OCI-M1 (cell line): ENCODE measurements at regions not wholly inside any gene's neighbourhood (a gene's known extent, or its start where the extent isn't known, plus 50 kb on each side); places are given as distances from the start of the nearest gene placed in this dataset.

Experiments
- DNase-seq: peaks from one replicate; lab custom pipeline; 2025; lab: John Stamatoyannopoulos, UW

DNA sequence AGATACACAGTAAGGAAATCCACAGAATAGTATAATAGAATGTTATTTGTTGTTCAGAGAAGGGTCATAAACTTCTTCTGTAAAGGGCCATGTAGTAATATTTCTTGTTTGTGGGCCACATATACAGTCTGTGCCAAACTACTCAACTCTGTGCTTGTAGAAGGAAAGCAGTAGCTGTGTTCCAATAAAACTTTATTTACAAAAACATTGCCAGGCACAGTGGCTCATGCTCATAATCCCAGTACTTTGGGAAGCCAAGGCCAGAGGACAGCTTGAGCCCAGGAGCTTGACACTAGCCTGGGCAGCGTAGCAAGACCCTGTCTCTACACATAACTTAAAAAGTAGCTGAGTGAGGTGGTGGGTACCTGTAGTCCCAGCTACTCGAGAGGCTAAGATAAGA is 612.8 kb upstream of the PSMD7 start:
- no peak for DNase-seq

DNA sequence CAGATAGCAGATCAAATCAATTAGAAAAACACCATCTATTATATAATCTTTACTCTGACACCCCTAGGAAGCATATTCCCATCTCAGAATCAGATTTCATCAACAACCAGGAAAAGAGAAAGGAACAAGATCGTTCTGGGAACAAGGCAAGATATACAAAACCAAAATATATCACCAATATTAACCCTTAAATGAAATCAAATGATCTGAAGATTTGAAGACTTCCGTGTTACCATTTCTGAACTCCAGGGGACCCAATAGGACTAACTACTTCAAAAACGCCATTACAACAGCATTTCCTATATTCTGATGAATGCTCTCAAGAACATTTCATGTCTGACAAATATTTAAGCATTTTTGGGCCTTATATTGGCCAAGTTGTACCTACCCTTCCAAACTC is 624.2 kb upstream of the ZFHX3 start:
- no peak for DNase-seq

DNA sequence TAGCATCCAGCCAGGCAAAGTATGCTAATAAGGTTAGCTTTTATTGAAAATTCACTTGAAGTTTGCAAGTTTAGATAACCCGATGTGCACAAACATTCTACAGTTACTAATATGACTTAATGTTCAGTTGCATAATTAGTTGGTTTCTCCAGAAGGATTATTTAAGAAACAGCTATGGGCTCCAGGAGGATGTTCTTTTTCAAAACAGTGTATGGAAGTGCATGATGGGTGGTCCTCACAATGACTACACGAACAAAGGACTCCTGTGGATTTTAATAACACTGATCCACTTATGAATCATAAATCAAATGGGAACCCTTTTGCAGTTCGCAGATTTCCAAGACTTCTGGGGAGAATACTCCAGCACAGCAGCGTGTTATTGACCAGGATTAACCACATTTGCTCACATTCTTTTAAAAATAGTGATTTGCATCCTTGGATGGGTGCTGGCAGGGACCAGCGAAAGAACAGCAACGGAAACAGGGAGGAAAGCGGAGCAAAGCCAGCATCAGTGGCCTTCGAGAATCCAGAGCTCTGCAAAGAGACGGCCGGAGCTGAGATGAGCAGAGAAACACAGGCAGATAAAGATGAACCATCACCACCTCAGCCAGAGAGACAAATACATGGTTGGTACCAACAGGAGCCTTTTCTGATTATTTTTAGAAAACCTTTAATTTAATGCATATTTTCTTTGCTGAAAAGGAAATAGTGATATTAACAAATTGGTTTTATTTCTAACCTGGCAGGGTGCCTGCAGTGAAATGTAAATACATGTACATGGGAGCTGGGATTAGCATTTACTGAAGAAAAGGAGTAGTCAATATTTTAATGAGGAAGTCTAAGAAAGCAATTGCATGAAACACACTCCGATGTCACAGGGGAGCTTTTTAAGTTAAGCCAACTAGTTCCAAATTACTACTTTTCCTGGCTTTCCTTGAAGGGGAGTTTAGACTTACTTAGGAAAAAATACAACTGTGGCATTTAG is 623.2 kb upstream of the ZFHX3 start:
- no peak for DNase-seq

DNA sequence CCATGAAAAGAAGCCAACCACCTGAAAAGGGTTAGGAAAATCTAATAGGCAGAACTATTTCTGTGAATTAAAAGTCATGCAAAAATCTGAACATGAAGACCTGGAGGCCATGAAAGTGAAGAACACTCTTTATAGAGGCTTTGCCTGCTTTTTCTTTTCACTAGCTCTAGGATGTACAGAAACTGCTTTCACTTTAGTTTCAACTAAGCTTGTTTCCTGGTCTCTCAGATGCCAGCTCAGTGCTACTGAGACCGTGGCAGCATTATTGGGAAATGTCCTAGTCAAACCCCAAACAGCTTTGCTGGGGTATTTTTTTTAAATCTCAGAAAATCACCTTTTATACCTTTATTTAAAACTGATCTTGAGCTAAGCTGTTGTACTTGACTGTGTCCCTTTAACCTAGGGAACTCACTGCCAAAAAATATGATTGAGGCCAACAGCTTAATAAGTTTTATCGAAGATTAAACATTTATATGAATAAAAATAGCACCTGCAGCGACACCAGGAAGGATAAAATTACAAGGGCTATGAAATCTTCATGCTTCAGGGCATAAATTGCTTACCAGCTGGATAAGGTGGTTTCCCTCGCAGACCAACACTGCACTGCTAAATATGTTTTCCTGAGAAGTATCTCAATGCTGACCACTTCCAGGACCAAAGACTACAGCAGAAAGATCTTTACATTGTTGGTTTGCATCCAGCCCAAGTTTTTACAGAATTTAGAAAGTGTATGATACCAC is 621.8 kb upstream of the ZFHX3 start:
- no peak for DNase-seq

DNA sequence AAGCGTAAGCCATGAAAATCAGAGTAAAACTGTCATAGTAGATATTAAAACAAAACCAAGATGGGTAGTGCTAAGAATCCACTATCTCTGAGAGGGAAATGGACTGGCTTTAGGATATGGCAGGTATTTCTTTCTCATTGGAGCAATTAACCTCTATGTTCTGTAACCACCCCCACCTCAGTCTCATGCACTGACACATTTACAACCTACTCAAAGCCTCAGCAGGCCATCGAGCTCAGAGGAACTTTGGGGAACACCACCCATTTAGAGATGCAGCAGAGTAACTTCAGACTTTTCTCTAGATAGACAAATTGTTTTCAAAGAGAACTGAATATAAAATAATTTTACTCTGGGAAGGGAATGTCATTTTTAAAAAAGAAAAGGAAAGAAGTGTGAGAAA is 615.8 kb upstream of the ZFHX3 start:
- DNase-seq = no peak

DNA sequence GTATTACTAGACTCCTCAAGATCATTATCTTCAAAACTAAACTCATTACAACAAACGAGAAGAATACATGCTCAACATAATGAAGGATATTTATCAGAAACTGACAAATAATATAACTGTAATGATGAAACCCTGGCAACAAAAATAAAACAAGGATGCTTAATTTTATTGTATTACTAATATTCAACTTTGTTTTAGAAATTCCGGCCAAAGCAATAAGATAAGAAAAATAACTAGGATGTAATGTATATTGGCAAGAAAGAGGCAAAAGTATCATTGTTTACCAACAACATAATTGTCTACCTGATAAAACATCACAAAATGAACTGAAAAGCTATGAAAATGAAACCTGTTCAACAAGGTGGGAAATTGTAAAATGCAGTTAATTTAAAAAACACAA is 588.3 kb upstream of the ZFHX3 start:
- DNase-seq = no peak

DNA sequence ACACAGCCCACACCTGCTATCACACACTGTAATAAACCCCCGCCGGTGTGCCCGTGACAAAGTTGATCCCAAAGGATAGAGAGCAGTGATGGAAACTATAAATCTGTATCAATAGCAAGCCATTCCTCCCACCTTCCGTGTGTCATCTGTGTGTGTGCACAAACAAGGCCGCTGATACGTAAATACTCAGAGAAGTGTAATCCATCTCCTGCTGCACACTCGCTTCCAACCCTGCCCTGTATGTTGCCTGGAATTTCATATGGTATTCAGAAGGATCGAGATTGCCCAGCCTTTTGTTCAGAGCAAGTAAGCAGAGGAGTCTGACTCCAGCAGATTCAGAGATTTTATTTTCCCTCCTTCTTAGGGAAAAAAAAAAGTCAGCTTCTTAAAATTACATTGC is 581.1 kb upstream of the ZFHX3 start:
- DNase-seq = no peak

DNA sequence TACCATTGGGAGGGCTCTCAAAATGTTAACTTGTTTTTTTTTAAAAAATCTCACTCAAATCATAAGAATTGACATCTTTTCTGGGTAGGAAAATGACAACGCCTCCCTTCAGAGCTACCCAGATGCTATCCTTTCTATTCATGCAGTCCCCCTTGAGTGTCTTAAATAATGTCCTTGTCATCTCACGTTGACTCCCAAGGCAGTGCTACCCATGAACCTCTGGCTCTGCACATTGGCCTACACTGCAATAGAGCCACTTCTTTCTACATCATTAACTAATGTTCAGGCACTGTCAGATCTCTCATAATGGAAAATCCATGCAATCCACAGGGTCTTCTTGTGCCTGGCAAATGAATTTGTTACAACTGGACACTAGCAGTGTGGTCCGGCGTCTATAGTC is 569.8 kb upstream of the ZFHX3 start:
- no peak for DNase-seq

DNA sequence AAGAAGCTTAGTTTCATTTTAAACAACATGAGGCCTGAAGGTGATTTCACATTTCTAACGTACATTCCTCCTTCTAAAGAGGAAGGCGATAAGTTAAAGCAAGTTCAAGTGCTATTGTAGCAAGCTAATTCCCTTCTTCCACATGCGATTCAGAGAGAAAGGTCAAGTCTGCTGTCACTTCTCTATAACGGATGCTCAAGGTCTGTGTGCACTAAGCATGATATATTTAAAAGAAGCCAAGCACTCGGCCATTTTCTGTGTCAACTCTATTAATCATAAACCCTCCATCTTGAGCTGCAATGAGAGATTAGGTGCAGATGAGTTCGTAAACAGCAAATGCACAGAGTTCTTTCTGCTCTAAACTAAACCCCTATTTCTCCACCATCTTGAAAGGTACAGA is 568.8 kb upstream of the ZFHX3 start:
- no peak for DNase-seq

DNA sequence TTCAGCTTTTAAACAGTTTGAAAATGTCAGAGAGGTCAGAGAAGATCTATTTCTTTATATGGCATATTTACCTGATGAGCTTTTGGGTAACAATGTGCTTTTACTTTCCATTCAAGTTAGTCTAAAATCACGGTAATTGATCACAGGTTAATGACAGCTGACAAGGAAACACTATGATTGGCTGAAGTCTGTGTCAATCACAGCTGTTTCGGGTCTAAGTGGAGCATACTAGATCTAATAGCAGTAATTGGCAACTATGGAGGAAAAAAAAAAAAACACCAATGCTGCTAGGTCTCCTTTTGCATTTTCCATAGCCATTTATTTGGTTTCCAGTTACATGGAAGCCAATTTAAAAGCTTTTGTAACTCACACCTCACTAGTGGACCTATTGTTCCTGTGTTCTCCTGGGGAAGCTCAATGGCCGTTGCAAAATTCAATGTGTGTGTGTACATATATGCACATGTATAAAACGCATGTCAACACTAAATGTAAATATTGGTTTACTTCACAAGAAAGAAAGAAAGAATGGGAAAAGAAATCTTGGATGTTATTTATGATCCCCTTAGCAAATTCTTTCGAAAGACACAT is 568.3 kb upstream of the ZFHX3 start:
- no peak for DNase-seq

DNA sequence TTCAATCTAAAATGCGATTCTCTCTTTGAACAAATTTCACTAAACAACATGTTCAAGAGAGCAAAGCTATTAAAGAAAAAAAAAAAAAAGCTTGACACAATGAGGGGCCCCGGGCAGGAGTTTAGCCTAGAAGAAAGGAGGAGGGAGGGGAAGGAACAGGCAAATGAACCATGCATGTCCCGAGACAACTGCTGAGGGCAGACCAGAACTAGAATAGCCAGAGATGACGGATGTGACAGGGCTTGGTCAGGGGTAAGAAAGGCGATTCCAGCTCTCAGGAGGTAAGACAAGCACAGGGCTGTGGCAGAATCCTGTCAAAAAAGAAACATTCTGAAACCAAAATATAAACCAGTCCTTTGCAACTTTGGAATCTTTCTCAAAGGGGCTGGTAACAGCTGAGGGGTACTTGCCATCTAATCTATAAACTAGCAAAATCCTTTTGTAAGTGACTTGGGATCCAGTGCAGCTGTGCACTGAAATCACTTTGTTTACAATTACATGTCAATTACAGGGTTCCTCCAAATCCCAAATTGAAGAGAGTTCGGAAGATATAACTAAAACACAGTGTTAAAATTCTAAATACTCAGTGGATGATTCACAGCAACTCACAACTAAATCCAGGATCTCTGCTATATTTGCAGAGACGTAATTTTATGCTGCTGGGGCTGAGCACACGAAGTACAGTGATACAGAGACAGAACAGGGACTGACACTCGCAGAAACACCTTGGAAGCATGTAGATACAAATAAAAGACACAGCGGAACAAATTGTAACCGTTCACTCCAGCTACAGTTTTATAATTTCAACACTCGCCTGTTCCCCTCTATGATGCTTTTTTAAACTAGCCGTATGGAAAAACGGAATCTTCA is 567.4 kb upstream of the ZFHX3 start:
- no peak for DNase-seq

DNA sequence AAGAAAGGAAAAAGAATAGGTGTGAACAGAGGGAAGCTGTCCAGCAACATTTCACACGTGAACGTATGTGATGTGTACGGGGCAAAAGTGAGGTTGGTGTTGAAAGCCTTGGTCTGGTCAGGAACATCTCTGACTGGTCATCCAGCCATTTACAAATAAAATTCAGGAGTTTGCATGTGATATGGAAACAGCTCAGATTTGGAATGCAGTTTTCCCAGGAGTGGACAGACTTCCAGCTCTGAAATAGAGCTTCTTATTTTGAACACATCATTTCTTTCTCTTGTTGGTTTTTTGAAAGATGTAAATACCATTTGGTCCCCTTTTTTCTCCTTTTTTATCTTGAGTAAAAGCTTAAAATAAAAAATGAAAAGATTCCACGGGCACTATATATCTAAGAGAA is 566.2 kb upstream of the ZFHX3 start:
- DNase-seq = no peak

DNA sequence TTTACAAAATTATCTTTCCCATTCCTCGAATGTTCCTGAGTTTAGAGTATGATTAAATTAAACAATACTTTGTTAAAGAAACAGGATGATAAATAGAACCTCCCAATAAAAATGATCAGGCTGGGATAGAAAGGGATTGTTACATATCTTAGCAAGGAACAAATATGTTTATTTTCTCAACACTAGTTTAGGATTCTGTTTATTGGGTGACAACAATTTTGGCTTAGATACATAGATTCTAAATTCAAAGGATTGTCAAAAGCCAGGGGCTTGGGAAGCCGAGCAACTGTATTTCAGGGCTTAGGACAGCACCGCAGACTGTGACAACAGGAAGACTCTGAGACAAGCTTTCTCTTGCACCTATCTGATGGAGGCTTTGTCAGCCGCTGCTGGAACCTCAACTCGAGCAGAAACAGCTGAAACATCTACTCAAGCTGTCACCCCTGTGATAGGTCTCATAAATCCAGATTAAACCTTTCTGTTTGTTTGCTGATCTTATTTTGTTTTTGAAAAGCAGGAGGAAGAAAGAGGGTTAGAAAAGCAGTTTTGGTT is 562.8 kb upstream of the ZFHX3 start:
- DNase-seq = no peak

DNA sequence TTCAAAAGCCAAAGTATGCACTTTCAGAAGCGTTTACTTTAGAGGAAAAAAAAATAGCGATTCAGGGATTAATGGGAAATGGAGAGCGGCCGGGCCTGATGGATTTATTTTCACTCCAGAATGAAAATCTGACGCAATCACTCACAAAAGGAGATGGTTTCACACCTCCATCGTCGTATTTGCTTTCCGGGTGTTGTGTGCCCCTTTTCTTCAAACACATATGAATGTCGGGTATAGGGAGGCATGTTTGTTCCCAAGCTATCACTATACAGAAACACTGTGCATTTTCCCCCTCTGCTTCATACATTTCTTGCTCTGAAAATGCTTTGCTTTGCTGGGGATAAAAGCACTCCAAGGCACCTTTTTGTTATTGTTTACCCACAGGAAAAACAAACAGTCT is 562.2 kb upstream of the ZFHX3 start:
- no peak for DNase-seq

DNA sequence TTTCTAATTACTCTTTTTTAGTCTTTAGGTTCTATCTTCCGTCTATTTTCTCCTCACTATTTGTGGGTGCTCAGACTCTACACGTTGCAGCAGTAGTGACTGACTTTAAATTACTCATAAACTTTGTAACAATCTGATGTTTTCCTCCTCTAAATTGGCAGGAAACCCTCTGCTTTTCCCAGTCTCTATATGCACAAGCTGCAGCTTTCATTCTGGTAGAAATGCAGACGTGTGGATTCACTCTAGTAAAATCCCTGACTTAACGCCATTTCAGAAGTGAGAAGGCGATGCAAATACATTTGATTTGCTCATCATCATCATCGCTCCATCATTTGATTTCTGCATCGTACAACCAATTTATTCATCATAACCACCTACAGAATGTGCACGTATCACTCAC is 561.0 kb upstream of the ZFHX3 start:
- no peak for DNase-seq

DNA sequence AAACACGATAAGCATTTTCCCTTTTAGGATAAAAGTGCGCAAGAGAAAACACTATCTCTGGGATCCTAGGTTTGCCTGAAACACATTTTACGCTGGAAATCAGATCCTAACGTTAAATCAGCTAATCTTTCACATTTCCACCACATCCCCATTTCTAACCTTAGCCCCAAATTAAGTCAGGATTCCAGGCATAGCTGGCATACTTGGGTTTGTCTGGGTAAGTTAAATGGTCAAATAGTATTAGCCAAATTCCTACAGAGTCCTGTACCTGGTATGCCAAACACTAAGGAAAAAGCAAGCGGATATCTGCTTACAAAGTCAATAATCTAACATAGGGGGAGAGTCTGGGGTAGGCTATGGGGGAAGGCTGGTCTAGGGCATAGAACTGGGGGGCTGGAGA is 557.4 kb upstream of the ZFHX3 start:
- DNase-seq = no peak

DNA sequence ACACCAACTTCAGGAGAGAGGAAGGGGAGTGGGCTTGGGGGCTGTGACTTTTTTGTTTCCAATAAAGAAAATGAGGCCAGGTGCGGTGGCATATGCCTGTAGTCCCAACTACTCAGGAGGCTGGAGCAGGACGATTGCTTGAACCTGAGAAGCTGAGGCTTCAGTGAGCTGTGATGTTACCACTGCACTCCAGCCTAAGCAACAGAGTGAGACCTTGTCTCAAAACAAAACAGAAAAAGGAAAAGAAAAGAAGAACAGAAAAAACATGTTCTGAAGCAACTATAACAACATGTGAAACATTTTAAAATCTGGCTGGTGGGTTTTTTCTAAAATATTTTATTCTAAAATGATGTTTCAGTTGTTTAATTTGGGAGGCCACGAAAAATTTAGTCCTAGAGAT is 554.0 kb upstream of the ZFHX3 start:
- DNase-seq = no peak

DNA sequence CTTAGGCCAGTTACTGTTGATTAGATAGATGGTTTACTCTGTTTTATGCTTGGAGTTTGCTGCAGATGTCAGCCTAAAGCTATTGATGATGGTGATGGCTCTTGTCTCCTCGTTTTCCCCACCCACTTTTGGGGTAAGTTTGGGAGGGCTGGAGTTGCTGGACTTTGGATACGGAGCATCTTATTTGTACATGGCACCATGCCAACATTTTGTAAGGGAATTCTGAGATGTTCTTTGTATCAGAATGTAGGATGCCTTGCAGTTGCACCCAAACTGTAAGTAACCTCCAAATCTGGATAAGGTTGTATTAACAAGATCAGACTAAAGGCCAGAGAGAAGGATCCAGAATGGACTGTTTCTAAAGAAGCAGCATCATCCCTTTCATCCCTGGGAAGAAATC is 551.9 kb upstream of the ZFHX3 start:
- DNase-seq = no peak

DNA sequence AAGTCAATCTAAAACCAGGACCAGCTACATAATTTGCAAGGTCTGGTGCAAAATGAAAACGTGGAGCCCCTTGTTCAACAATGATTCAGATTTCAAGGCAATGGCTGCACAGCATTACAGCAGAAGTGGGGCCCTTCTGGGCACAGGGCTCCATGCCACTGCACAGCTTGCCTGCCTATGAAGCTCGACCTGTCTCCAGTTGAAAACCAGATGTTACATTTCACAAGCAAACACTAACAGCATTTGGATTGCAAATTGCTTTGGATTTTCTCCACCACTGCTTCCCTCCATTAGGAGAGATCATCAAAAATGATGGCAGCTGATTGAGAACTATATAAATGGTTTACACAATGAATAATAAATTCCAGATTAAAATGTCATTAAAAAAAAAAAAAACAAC is 551.4 kb upstream of the ZFHX3 start:
- no peak for DNase-seq

DNA sequence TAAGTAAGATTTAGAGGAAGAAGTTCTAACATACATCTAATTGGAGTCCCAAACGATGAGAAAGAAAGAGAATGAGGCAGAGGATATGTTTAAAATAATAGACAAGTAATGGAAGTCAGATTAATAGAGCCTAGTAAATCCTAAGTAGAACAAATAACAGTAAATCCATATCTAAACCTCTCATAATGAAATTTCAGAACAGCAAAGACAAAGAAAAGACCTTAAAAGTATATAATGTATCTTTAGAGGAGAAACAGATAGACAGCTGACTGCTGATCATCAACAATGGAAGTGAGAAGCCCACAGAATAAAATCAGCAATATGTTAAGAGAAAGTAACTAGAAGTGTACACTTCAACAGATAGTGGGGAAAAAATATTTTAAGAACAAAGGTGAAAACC is 536.2 kb upstream of the ZFHX3 start:
- no peak for DNase-seq

DNA sequence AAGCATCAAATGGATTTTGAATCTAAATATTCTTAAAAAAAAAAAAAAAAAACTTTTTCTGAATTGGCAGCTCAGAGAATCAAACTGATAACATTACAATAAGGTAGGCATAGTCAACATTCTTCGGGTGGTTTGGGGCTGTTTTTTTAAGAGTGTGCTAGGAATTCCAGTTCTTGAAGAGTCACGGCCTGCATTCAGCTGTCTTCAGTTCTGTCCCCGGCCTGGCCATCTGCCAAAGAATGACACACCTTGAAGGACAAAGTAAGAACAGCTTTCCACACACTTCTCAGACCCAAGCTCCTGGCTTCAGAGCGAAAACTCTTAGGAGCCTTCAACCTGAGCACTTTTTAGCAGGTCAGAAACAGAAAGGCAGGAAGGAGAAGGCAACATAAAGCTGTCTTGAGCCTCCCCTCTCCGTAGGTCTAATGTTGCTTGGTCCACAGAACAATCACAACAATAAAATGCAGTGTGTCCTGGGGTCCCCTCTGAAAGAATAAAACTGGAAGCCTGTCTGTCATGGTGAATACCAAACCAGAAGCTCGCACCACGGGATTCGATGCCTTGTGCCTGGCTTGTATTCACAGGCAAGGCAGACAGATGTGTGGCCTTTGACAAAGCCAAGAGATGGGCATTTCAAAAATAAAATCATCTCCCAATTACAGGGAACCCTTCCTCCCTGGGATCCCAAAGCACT is 524.4 kb upstream of the ZFHX3 start:
- DNase-seq = no peak
